ENCODE measurements at regions not wholly inside any gene's neighbourhood (a gene's known extent, or its start where the extent isn't known, plus 50 kb on each side); places are given as distances from the start of the nearest gene placed in this dataset.

GRCh38 chr13:111844222-111844671 is 222.7 kb upstream of the SOX1 start:
- Histone ChIP-seq H3K27ac (no peak overlapping the region), H3K4me3 (no peak overlapping the region)

GRCh38 chr13:111844682-111845081 is 222.3 kb upstream of the SOX1 start:
- Histone ChIP-seq H3K4me3 (no peak overlapping the region), H3K27ac (no peak overlapping the region)

- Histone ChIP-seq H3K4me3 (no peak overlapping the region), H3K27ac (no peak overlapping the region)
Measured at GRCh38 chr13:111845621-111846351, 221.2 kb upstream of the SOX1 start.

- H3K27ac ChIP-seq, result no peak overlapping the region
- no peak overlapping the region for H3K4me3 ChIP-seq
Measured at GRCh38 chr13:111846391-111847159, 220.4 kb upstream of the SOX1 start.

- H3K4me3 ChIP-seq, result no peak overlapping the region
- H3K27ac ChIP-seq, result no peak overlapping the region
Measured at GRCh38 chr13:111847964-111848363, 219.0 kb upstream of the SOX1 start.

- no peak overlapping the region for H3K4me3 ChIP-seq
- H3K27ac ChIP-seq, result no peak overlapping the region
Measured at GRCh38 chr13:111850458-111850857, 216.5 kb upstream of the SOX1 start.

GRCh38 chr13:111850976-111851375 is 216.0 kb upstream of the SOX1 start:
- Histone ChIP-seq H3K4me3 (no peak overlapping the region), H3K27ac (no peak overlapping the region)

- H3K4me3 ChIP-seq, result no peak overlapping the region
- no peak overlapping the region for H3K27ac ChIP-seq
Measured at GRCh38 chr13:111852725-111853518, 214.0 kb upstream of the SOX1 start.

GRCh38 chr13:111853721-111854120 is 213.2 kb upstream of the SOX1 start:
- Histone ChIP-seq H3K4me3 (no peak overlapping the region), H3K27ac (no peak overlapping the region)

- no peak overlapping the region for H3K4me3 ChIP-seq
- H3K27ac ChIP-seq, result no peak overlapping the region
Measured at GRCh38 chr13:111854403-111854802, 212.5 kb upstream of the SOX1 start.

- Histone ChIP-seq H3K27ac (no peak overlapping the region), H3K4me3 (no peak overlapping the region)
Measured at GRCh38 chr13:111855191-111855590, 211.8 kb upstream of the SOX1 start.

GRCh38 chr13:111855786-111856185 is 211.2 kb upstream of the SOX1 start:
- no peak overlapping the region for H3K27ac ChIP-seq

GRCh38 chr13:111856571-111856970 is 210.4 kb upstream of the SOX1 start:
- Histone ChIP-seq H3K27ac (no peak overlapping the region), H3K4me3 (no peak overlapping the region)

More at GRCh38 chr13:111855786-111856185, 211.2 kb upstream of the SOX1 start:
- H3K4me3 ChIP-seq, result no peak overlapping the region

- Histone ChIP-seq H3K27ac (no peak overlapping the region), H3K4me3 (no peak overlapping the region)
Measured at GRCh38 chr13:111857336-111857735, 209.6 kb upstream of the SOX1 start.

- no peak overlapping the region for H3K4me3 ChIP-seq
Measured at GRCh38 chr13:111857846-111858560, 208.9 kb upstream of the SOX1 start.

GRCh38 chr13:111858571-111858970 is 208.4 kb upstream of the SOX1 start:
- no peak overlapping the region for H3K4me3 ChIP-seq
- H3K27ac ChIP-seq, result no peak overlapping the region

More at GRCh38 chr13:111857846-111858560, 208.9 kb upstream of the SOX1 start:
- H3K27ac ChIP-seq, result no peak overlapping the region

- Histone ChIP-seq H3K4me3 (no peak overlapping the region), H3K27ac (no peak overlapping the region)
Measured at GRCh38 chr13:111859354-111860230, 207.4 kb upstream of the SOX1 start.

GRCh38 chr13:111860231-111860552 is 206.8 kb upstream of the SOX1 start:
- Histone ChIP-seq H3K27ac (no peak overlapping the region), H3K4me3 (no peak overlapping the region)

- H3K4me3 ChIP-seq, result no peak overlapping the region
- H3K27ac ChIP-seq, result no peak overlapping the region
Measured at GRCh38 chr13:111861319-111861718, 205.6 kb upstream of the SOX1 start.

Measured in skin epidermis (tissue), 12 donors.